IMR-90 (cell line): ENCODE measurements at regions not wholly inside any gene's neighbourhood (a gene's known extent, or its start where the extent isn't known, plus 50 kb on each side); places are given as distances from the start of the nearest gene placed in this dataset.

Experiments used
- ATAC-seq: fragments of 200-7000 bp; cut with Tn5 transposase; 2 replicates; pipeline ENCODE4 v1.9.1; 2020; ENCODE audit warnings: low read depth, mild to moderate bottlenecking, moderate library complexity
- BruUV-seq: library from RNA; stranded (reverse); fragments of 400-500 nt; replicated peaks from 2 replicates; lab custom pipeline; 2021; lab: Mats Ljungman, UMichigan
- CTCF ChIA-PET: fragments of 300-600 bp; formaldehyde crosslinking; extraction: SDS; loops from one replicate; lab custom pipeline; 2021; ENCODE audit warnings: antibody characterized with exemption; lab: Yijun Ruan, JAX
- POLR2A ChIA-PET: fragments of 300-600 bp; sonication (Branson Sonifier 250); formaldehyde crosslinking; loops from one replicate; lab custom pipeline; 2022; ENCODE audit warnings: antibody characterized with exemption; ENCODE audit not compliant: unreplicated experiment; lab: Charles Lee
- DNase-seq: peaks from one replicate; pipeline ENCODE4 v3.0.0; 2013
- H2AFZ ChIP-seq: replicated peaks from 2 replicates; pipeline ENCODE3; 2013; ENCODE audit warnings: low read length, mild to moderate bottlenecking; ENCODE audit not compliant: poor library complexity
- H2AK5ac ChIP-seq: 2 replicates; pipeline ENCODE4 v1.6.1; 2013; ENCODE audit warnings: low read depth, low read length, inconsistent platforms
- H2AK9ac ChIP-seq: replicated peaks from 2 replicates; pipeline ENCODE3; 2013; ENCODE audit warnings: mild to moderate bottlenecking, low read depth, low read length, moderate library complexity; ENCODE audit not compliant: poor library complexity
- H2BK120ac ChIP-seq: 2 replicates; pipeline ENCODE4 v1.6.1; 2013; ENCODE audit warnings: low read depth, low read length, inconsistent platforms
- H2BK15ac ChIP-seq: 3 replicates; pipeline ENCODE4 v1.6.1; 2013; ENCODE audit warnings: low read depth, low read length, inconsistent platforms
- H2BK20ac ChIP-seq: 2 replicates; pipeline ENCODE4 v1.6.1; 2013; ENCODE audit warnings: low read depth, mild to moderate bottlenecking, inconsistent platforms, low read length, moderate library complexity
- H2BK5ac ChIP-seq: 2 replicates; pipeline ENCODE4 v1.6.1; 2013; ENCODE audit warnings: mild to moderate bottlenecking, low read depth, low read length, inconsistent platforms; ENCODE audit not compliant: poor library complexity, severe bottlenecking
- H3K14ac ChIP-seq: replicated peaks from 2 replicates; pipeline ENCODE4 v1.6.1; 2013; ENCODE audit warnings: low read depth, low read length, inconsistent platforms
- H3K18ac ChIP-seq: 2 replicates; pipeline ENCODE4 v1.6.1; 2013; ENCODE audit warnings: low read depth, low read length, control low read depth
- H3K23ac ChIP-seq: 2 replicates; pipeline ENCODE4 v1.6.1; 2013; ENCODE audit warnings: low read depth, low read length, inconsistent platforms
- H3K27ac ChIP-seq: 2 replicates; pipeline ENCODE4 v1.5.1; 2013; ENCODE audit warnings: mild to moderate bottlenecking, control low read depth, low read length; ENCODE audit not compliant: insufficient read depth
- H3K27me3 ChIP-seq: 2 replicates; pipeline ENCODE4 v1.6.1; 2013; ENCODE audit warnings: low read length; ENCODE audit not compliant: control insufficient read depth, insufficient read depth
- H3K36me3 ChIP-seq: 2 replicates; pipeline ENCODE4 v1.6.1; 2013; ENCODE audit warnings: low read length, mixed read lengths; ENCODE audit not compliant: control insufficient read depth, insufficient read depth
- H3K4ac ChIP-seq: 2 replicates; pipeline ENCODE4 v1.6.1; 2013; ENCODE audit warnings: low read depth, low read length, inconsistent platforms
- H3K4me1 ChIP-seq: 2 replicates; pipeline ENCODE4 v1.6.1; 2013; ENCODE audit warnings: low read length, mixed read lengths; ENCODE audit not compliant: control insufficient read depth, insufficient read depth
- H3K4me2 ChIP-seq: 2 replicates; pipeline ENCODE4 v1.6.1; 2013; ENCODE audit warnings: low read depth, mild to moderate bottlenecking, control low read depth, low read length, moderate library complexity
- H3K4me3 ChIP-seq: 2 replicates; pipeline ENCODE4 v1.5.1; 2013; ENCODE audit warnings: low read depth, mild to moderate bottlenecking, control low read depth, low read length, moderate library complexity; ENCODE audit not compliant: insufficient read depth
- H3K56ac ChIP-seq: 2 replicates; pipeline ENCODE4 v1.6.1; 2013; ENCODE audit warnings: low read length, inconsistent platforms; ENCODE audit not compliant: insufficient read depth; ENCODE audit errors: extremely low read depth
- H3K79me1 ChIP-seq, 2 experiments: 2 replicates each; pipeline ENCODE4 v1.6.1; 2013; ENCODE audit warnings: low read length in 2 of 2, inconsistent platforms in 1 of 2, low read depth in 1 of 2
- H3K9ac ChIP-seq: 2 replicates; pipeline ENCODE4 v1.6.1; 2013; ENCODE audit warnings: low read depth, low read length, control low read depth
- H3K9me1 ChIP-seq: 2 replicates; pipeline ENCODE4 v1.6.1; 2013; ENCODE audit warnings: low read length, inconsistent platforms; ENCODE audit not compliant: insufficient read depth
- H3K9me3 ChIP-seq: 2 replicates; pipeline ENCODE4 v1.6.1; 2013; ENCODE audit warnings: low read length; ENCODE audit not compliant: control insufficient read depth, insufficient read depth
- H4K20me1 ChIP-seq: 2 replicates; pipeline ENCODE4 v1.6.1; 2013; ENCODE audit warnings: low read length, inconsistent platforms; ENCODE audit not compliant: insufficient read depth
- H4K5ac ChIP-seq: 2 replicates; pipeline ENCODE4 v1.6.1; 2013; ENCODE audit warnings: mild to moderate bottlenecking, low read depth, low read length, control low read depth
- H4K8ac ChIP-seq, 2 experiments: 2 replicates each; pipeline ENCODE4 v1.6.1; 2013; ENCODE audit warnings: low read depth in 2 of 2, low read length in 2 of 2, control low read depth in 1 of 2, inconsistent platforms in 1 of 2
- H4K91ac ChIP-seq: 2 replicates; pipeline ENCODE4 v1.6.1; 2013; ENCODE audit warnings: low read depth, low read length, inconsistent platforms; ENCODE audit not compliant: insufficient read depth
- BHLHE40 ChIP-seq: fragments of 150-350 bp; IDR thresholded peaks from 2 replicates; pipeline ENCODE4 v1.6.1; 2016; ENCODE audit warnings: mild to moderate bottlenecking, low read depth, low read length
- CEBPB ChIP-seq: IDR thresholded peaks from 2 replicates; pipeline ENCODE4 v1.6.1; 2012; ENCODE audit warnings: low read depth, low read length, improper control_type of control experiment
- CHD1 ChIP-seq: IDR thresholded peaks from 2 replicates; pipeline ENCODE4 v1.6.1; 2012; ENCODE audit warnings: low read depth, low read length, improper control_type of control experiment
- CTCF ChIP-seq: conservative IDR thresholded peaks from 2 replicates; pipeline ENCODE4 v1.5.1; 2012; ENCODE audit warnings: mild to moderate bottlenecking, low read depth, low read length, improper control_type of control experiment
- MAFK ChIP-seq: IDR thresholded peaks from 2 replicates; pipeline ENCODE4 v1.6.1; 2012; ENCODE audit warnings: low read depth, low read length, improper control_type of control experiment
- MAZ ChIP-seq: IDR thresholded peaks from 2 replicates; pipeline ENCODE4 v1.6.1; 2012; ENCODE audit warnings: low read depth, mild to moderate bottlenecking, low read length, improper control_type of control experiment, moderate library complexity, borderline replicate concordance
- POLR2A ChIP-seq: IDR thresholded peaks from 2 replicates; pipeline ENCODE4 v1.6.1; 2012; ENCODE audit warnings: mild to moderate bottlenecking, low read depth, low read length
- RAD21 ChIP-seq: IDR thresholded peaks from 2 replicates; pipeline ENCODE4 v1.6.1; 2012; ENCODE audit warnings: low read length, improper control_type of control experiment
- RFX5 ChIP-seq: IDR thresholded peaks from 2 replicates; pipeline ENCODE4 v1.8.0; 2012; ENCODE audit warnings: low read depth, mild to moderate bottlenecking, low read length, moderate library complexity
- SMC3 ChIP-seq: fragments of 150-350 bp; IDR thresholded peaks from 2 replicates; pipeline ENCODE4 v1.6.1; 2016; ENCODE audit warnings: low read depth, mild to moderate bottlenecking, antibody characterized with exemption, low read length, moderate library complexity
- USF2 ChIP-seq: fragments of 150-350 bp; IDR thresholded peaks from 2 replicates; pipeline ENCODE4 v1.6.1; 2017; ENCODE audit warnings: mild to moderate bottlenecking, antibody characterized with exemption, low read length, low read depth
- dilution Hi-C: fragments of 300-500 bp; cut with HindIII; formaldehyde crosslinking; loops from one replicate; pipeline ENCODE4 v1.14.3; 2018; ENCODE audit warnings: low sequenced_read_pairs; ENCODE audit not compliant: unreplicated experiment
- in situ Hi-C: fragments of 300-500 bp; cut with MboI; formaldehyde crosslinking; loops from 3 replicates; pipeline ENCODE4 v1.14.3; 2019; ENCODE audit warnings: low sequenced_read_pairs, inconsistent platforms, mixed read lengths
- intact Hi-C: fragments of 100-400 bp; cut with micrococcal nuclease; formaldehyde crosslinking; loops from 2 replicates; pipeline ENCODE4 v1.10.0; 2022
- TF ChIP-seq, protein P1 (sequence below): fragments of 150-350 bp; IDR thresholded peaks from 2 replicates; pipeline ENCODE4 v1.6.1; 2016; ENCODE audit warnings: low read depth, mild to moderate bottlenecking, low read length, moderate library complexity, borderline replicate concordance

DNA sequence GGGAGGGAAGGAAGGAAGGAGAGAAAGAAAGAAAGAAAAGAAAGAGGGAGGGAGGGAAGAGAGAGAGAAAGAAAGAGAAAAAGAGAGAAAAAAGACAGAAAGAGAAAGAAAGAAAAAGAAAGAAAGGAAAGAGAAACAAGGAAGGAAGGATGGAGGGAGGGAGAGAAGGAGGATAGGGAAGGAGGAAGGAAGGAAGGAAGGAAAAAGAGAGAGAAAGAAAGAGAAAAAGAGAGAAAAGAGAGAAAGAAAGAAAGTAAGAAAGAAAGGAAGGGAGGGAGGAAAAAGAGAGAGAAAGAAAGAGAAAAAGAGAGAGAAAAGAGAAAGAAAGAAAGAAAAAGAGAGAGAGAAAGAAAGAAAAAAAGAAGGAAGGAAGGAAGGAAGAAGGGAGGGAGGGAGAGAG is 105.8 kb upstream of the RBPJ start:
- intact Hi-C loops (no loop called here), in situ Hi-C loops (no loop called here), dilution Hi-C loops (no loop called here)
- H2BK20ac ChIP-seq, result no peak overlapping the region
- CTCF ChIA-PET, result no interaction called here
- peaks cover 2% of the 10 kb centered on the region; the same call in 1 of the 2 replicates for H3K27me3 ChIP-seq
- no peaks in the 10 kb centered on the region for H3K36me3 ChIP-seq
- H3K4me1 ChIP-seq, result 0 out of 2 replicates have a peak, but pooled peaks cover 1% of the 10 kb centered on the region
- H3K9me3 ChIP-seq, result no peaks in the 10 kb centered on the region
- H3K4me2 ChIP-seq, result no peak overlapping the region
- no peak overlapping the region for H2BK5ac ChIP-seq
- TF ChIP-seq MAFK, result no peak
- TF ChIP-seq CEBPB, result no peak
- no peak for TF ChIP-seq SMC3
- TF ChIP-seq CTCF, result no peak
- TF ChIP-seq RFX5, result no peak
- no peak for TF ChIP-seq MAZ
- TF ChIP-seq BHLHE40, result no peak
- TF ChIP-seq POLR2A, result no peak
- no peak for TF ChIP-seq CHD1
- no peak for TF ChIP-seq USF2
- no peak for TF ChIP-seq RAD21
- TF ChIP-seq, protein P1, sequence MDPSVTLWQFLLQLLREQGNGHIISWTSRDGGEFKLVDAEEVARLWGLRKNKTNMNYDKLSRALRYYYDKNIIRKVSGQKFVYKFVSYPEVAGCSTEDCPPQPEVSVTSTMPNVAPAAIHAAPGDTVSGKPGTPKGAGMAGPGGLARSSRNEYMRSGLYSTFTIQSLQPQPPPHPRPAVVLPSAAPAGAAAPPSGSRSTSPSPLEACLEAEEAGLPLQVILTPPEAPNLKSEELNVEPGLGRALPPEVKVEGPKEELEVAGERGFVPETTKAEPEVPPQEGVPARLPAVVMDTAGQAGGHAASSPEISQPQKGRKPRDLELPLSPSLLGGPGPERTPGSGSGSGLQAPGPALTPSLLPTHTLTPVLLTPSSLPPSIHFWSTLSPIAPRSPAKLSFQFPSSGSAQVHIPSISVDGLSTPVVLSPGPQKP, result no peak
- H4K91ac ChIP-seq, result no peak overlapping the region
- H3K4ac ChIP-seq, result no peak overlapping the region
- POLR2A ChIA-PET, result no interaction called here
- H3K4me3 ChIP-seq, result no peak overlapping the region
- no peak overlapping the region for H3K18ac ChIP-seq
- H3K9ac ChIP-seq, result no peak overlapping the region
- no peak overlapping the region for H3K23ac ChIP-seq
- DNase-seq (no peak), ATAC-seq (no peak)
- H3K27ac ChIP-seq, result no peak overlapping the region
- H3K14ac ChIP-seq, result no peak overlapping the region
- H3K56ac ChIP-seq, result no peak overlapping the region
- H4K5ac ChIP-seq, result no peak overlapping the region
- H2AFZ ChIP-seq, result no peak overlapping the region
- no peak overlapping the region for H2BK120ac ChIP-seq
- no peak overlapping the region for H2AK9ac ChIP-seq
- no peak overlapping the region for H2BK15ac ChIP-seq
- H4K8ac ChIP-seq, result no peak overlapping the region
- BruUV-seq, result no TSS peak
- no peaks in the 10 kb centered on the region for H3K9me1 ChIP-seq
- H2AK5ac ChIP-seq, result no peak overlapping the region
- no peaks in the 10 kb centered on the region for H4K20me1 ChIP-seq
- H3K79me1 ChIP-seq, result no peaks in the 10 kb centered on the region
